IMR-90 (cell line): ENCODE measurements at regions not wholly inside any gene's neighbourhood (a gene's known extent, or its start where the extent isn't known, plus 50 kb on each side); places are given as distances from the start of the nearest gene placed in this dataset.

Experiments used
- CEBPB ChIP-seq: IDR thresholded peaks from 2 replicates; pipeline ENCODE4 v1.6.1; 2012; ENCODE audit warnings: low read depth, low read length, improper control_type of control experiment
- CTCF ChIP-seq: conservative IDR thresholded peaks from 2 replicates; pipeline ENCODE4 v1.5.1; 2012; ENCODE audit warnings: mild to moderate bottlenecking, low read depth, low read length, improper control_type of control experiment
- ELK1 ChIP-seq: fragments of 150-350 bp; IDR thresholded peaks from 2 replicates; pipeline ENCODE4 v1.6.1; 2016; ENCODE audit warnings: low read depth, mild to moderate bottlenecking, low read length, moderate library complexity, borderline replicate concordance
- MXI1 ChIP-seq: IDR thresholded peaks from 2 replicates; pipeline ENCODE4 v1.6.1; 2012; ENCODE audit warnings: low read depth, mild to moderate bottlenecking, low read length, moderate library complexity, borderline replicate concordance
- RAD21 ChIP-seq: IDR thresholded peaks from 2 replicates; pipeline ENCODE4 v1.6.1; 2012; ENCODE audit warnings: low read length, improper control_type of control experiment
- RCOR1 ChIP-seq: IDR thresholded peaks from 2 replicates; pipeline ENCODE4 v1.6.1; 2012; ENCODE audit warnings: mild to moderate bottlenecking, low read length, improper control_type of control experiment; ENCODE audit not compliant: insufficient replicate concordance
- USF2 ChIP-seq: fragments of 150-350 bp; IDR thresholded peaks from 2 replicates; pipeline ENCODE4 v1.6.1; 2017; ENCODE audit warnings: mild to moderate bottlenecking, antibody characterized with exemption, low read length, low read depth

- TF ChIP-seq CEBPB (no peak), CTCF (no peak), ELK1 (no peak), RAD21 (no peak), USF2 (no peak), RCOR1 (no peak), MXI1 (no peak)
These were observed 231.9 kb downstream of the NDUFS4 start for GRCh38 chr5:53792338-53792737.
